OCI-LY1 (cell line): ENCODE measurements at regions not wholly inside any gene's neighbourhood (a gene's known extent, or its start where the extent isn't known, plus 50 kb on each side); places are given as distances from the start of the nearest gene placed in this dataset.

ENCODE experiments used
- H2AFZ ChIP-seq: fragments of 200-600 bp; sonication (generic), shearing (Covaris generic); 2 replicates; pipeline ENCODE4 v1.6.0; 2014; ENCODE audit warnings: antibody characterized with exemption, mild to moderate bottlenecking, low read length
- H3F3A ChIP-seq: fragments of 200-600 bp; sonication (generic), shearing (Covaris generic); 2 replicates; pipeline ENCODE4 v1.6.0; 2014; ENCODE audit warnings: mild to moderate bottlenecking, antibody characterized with exemption, low read length, moderate library complexity; ENCODE audit not compliant: insufficient read depth
- H3K27ac ChIP-seq: fragments of 200-600 bp; sonication (generic); 2 replicates; pipeline ENCODE4 v1.5.1; 2014; ENCODE audit warnings: low read length, mixed run types, mild to moderate bottlenecking, low read depth; ENCODE audit not compliant: poor library complexity, severe bottlenecking
- H3K27me3 ChIP-seq: fragments of 200-600 bp; sonication (generic); 2 replicates; pipeline ENCODE4 v1.6.0; 2014; ENCODE audit warnings: antibody characterized with exemption, mild to moderate bottlenecking, low read length, moderate library complexity; ENCODE audit not compliant: insufficient read depth
- H3K36me3 ChIP-seq: fragments of 200-600 bp; sonication (generic); 2 replicates; pipeline ENCODE4 v1.6.1; 2014; ENCODE audit warnings: mild to moderate bottlenecking, antibody characterized with exemption, low read length, moderate library complexity, mixed read lengths; ENCODE audit not compliant: insufficient read depth
- H3K4me1 ChIP-seq: fragments of 200-600 bp; sonication (generic); 2 replicates; pipeline ENCODE4 v1.5.1; 2014; ENCODE audit warnings: mild to moderate bottlenecking, low read length, moderate library complexity; ENCODE audit not compliant: insufficient read depth, severe bottlenecking
- H3K4me2 ChIP-seq: fragments of 200-600 bp; sonication (generic), shearing (Covaris generic); 2 replicates; pipeline ENCODE4 v1.6.1; 2014; ENCODE audit warnings: low read length
- H3K4me3 ChIP-seq: fragments of 200-600 bp; sonication (generic); 2 replicates; pipeline ENCODE4 v1.5.1; 2014; ENCODE audit warnings: low read length, low read depth, mild to moderate bottlenecking, mixed read lengths; ENCODE audit not compliant: poor library complexity, severe bottlenecking
- H3K79me2 ChIP-seq: fragments of 200-600 bp; shearing (Covaris generic); 2 replicates; pipeline ENCODE4 v1.6.1; 2016; ENCODE audit warnings: mixed run types, low read length, mixed read lengths; ENCODE audit not compliant: insufficient read depth
- H3K9ac ChIP-seq: fragments of 200-600 bp; sonication (generic), shearing (Covaris generic); 2 replicates; pipeline ENCODE4 v1.6.1; 2014; ENCODE audit warnings: mild to moderate bottlenecking, low read length, mixed read lengths
- H3K9me2 ChIP-seq: fragments of 200-600 bp; sonication (generic), shearing (Covaris generic); 2 replicates; pipeline ENCODE4 v1.6.1; 2014; ENCODE audit warnings: low read depth, mild to moderate bottlenecking, low read length, mixed read lengths
- H3K9me3 ChIP-seq: fragments of 200-600 bp; shearing (Covaris generic); 2 replicates; pipeline ENCODE4 v1.6.1; 2014; ENCODE audit warnings: low read length, mixed read lengths
- H4K20me1 ChIP-seq: fragments of 200-600 bp; sonication (generic), shearing (Covaris generic); 2 replicates; pipeline ENCODE4 v1.6.0; 2016; ENCODE audit warnings: mild to moderate bottlenecking, low read length; ENCODE audit not compliant: insufficient read depth
- EZH2 ChIP-seq: fragments of 200-600 bp; sonication (generic), shearing (Covaris generic); IDR thresholded peaks from 2 replicates; pipeline ENCODE4 v1.8.0; 2017; ENCODE audit warnings: borderline replicate concordance, mixed run types, mild to moderate bottlenecking, antibody characterized with exemption, low read length, moderate library complexity, mixed read lengths
- TF ChIP-seq, protein P1 (sequence below): fragments of 200-600 bp; sonication (generic), shearing (Covaris generic); IDR thresholded peaks from 2 replicates; pipeline ENCODE4 v1.5.1; 2017; ENCODE audit warnings: mild to moderate bottlenecking, antibody characterized with exemption, low read length, moderate library complexity, mixed read lengths

GRCh38 chr13:79647533-79647932, 166.6 kb downstream of the NDFIP2 start:
- Histone ChIP-seq H3K9me2 (no peaks in the 10 kb centered on the region; the same call in 1 of the 2 replicates), H3K4me3 (no peak overlapping the region), H3K9ac (no peak overlapping the region), H3K36me3 (no peaks in the 10 kb centered on the region), H3K4me2 (no peak overlapping the region), H4K20me1 (no peaks in the 10 kb centered on the region), H3K27me3 (no peaks in the 10 kb centered on the region), H3K79me2 (no peaks in the 10 kb centered on the region), H2AFZ (no peak overlapping the region), H3K27ac (no peak overlapping the region), H3F3A (no peaks in the 10 kb centered on the region), H3K4me1 (no peaks in the 10 kb centered on the region), H3K9me3 (no peaks in the 10 kb centered on the region)
- no peak for TF ChIP-seq EZH2
- TF ChIP-seq, protein P1, sequence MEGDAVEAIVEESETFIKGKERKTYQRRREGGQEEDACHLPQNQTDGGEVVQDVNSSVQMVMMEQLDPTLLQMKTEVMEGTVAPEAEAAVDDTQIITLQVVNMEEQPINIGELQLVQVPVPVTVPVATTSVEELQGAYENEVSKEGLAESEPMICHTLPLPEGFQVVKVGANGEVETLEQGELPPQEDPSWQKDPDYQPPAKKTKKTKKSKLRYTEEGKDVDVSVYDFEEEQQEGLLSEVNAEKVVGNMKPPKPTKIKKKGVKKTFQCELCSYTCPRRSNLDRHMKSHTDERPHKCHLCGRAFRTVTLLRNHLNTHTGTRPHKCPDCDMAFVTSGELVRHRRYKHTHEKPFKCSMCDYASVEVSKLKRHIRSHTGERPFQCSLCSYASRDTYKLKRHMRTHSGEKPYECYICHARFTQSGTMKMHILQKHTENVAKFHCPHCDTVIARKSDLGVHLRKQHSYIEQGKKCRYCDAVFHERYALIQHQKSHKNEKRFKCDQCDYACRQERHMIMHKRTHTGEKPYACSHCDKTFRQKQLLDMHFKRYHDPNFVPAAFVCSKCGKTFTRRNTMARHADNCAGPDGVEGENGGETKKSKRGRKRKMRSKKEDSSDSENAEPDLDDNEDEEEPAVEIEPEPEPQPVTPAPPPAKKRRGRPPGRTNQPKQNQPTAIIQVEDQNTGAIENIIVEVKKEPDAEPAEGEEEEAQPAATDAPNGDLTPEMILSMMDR, result no peak

DNA sequence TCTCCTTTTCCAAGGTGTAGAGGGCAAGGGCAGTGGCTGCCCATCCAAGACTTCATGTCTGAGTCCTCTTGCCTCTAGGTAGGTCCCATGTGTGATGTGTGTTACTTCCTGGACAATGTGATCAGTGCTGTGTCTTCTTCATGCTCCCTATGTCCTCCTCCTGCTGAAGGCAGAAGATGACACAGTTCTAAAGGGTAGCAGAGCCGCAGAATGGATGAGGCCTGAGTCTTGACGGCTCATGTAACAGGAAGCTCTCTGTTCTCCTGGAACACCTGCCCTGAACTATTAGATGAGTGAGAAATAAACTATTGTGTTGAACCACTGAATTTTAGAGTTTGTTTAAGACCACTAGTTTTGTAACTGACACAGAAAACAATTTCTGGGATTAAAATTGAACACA, 165.9 kb downstream of the NDFIP2 start:
- H3K27ac ChIP-seq, result no peak overlapping the region
- H3K4me2 ChIP-seq, result no peak overlapping the region
- no peak overlapping the region for H3K9ac ChIP-seq

DNA sequence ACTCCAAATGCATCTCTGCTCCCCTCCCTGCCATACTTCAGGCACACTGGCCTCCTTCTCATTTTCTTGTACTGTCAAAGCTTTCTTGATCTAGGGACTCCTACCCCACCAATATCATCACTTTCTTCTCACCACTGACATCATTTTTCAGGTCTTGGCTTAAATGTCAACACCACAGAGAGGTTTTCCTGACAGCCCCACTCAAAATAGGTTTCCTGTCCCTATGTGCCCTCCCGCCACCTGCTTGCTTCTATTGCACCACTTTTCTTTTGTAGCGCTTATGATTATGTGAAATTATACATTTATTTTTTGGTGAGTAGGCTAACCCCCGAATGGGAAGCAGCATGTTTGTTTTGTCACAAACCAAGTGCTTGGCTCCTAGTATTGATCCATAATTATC, 164.6 kb downstream of the NDFIP2 start:
- no peak overlapping the region for H3K4me2 ChIP-seq
- no peak overlapping the region for H3K27ac ChIP-seq
- no peaks in the 10 kb centered on the region for H3K79me2 ChIP-seq
- H3K9me2 ChIP-seq, result no peaks in the 10 kb centered on the region; the same call in 1 of the 2 replicates
- no peaks in the 10 kb centered on the region for H3K27me3 ChIP-seq
- no peaks in the 10 kb centered on the region for H3K4me1 ChIP-seq
- TF ChIP-seq EZH2, result no peak
- TF ChIP-seq, protein P1, result no peak
- no peak overlapping the region for H2AFZ ChIP-seq
- no peaks in the 10 kb centered on the region for H3F3A ChIP-seq
- no peak overlapping the region for H3K4me3 ChIP-seq
- H4K20me1 ChIP-seq, result no peaks in the 10 kb centered on the region
- no peaks in the 10 kb centered on the region for H3K36me3 ChIP-seq
- H3K9me3 ChIP-seq, result no peaks in the 10 kb centered on the region
- H3K9ac ChIP-seq, result no peak overlapping the region

More for the DNA sequence above, 165.9 kb downstream of the NDFIP2 start:
- H3K4me1 ChIP-seq, result no peaks in the 10 kb centered on the region
- no peaks in the 10 kb centered on the region; the same call in 1 of the 2 replicates for H3K9me2 ChIP-seq
- no peaks in the 10 kb centered on the region for H3K27me3 ChIP-seq
- no peaks in the 10 kb centered on the region for H3F3A ChIP-seq
- TF ChIP-seq EZH2, result no peak
- TF ChIP-seq, protein P1, result no peak
- H3K9me3 ChIP-seq, result no peaks in the 10 kb centered on the region
- H3K36me3 ChIP-seq, result no peaks in the 10 kb centered on the region
- no peaks in the 10 kb centered on the region for H4K20me1 ChIP-seq
- H3K79me2 ChIP-seq, result no peaks in the 10 kb centered on the region
- no peak overlapping the region for H3K4me3 ChIP-seq
- H2AFZ ChIP-seq, result no peak overlapping the region
